Keratinocyte (primary cell): ENCODE measurements at regions not wholly inside any gene's neighbourhood (a gene's known extent, or its start where the extent isn't known, plus 50 kb on each side); places are given as distances from the start of the nearest gene placed in this dataset.

ENCODE experiments used
- CTCF ChIP-seq, 3 experiments: IDR thresholded peaks in 1 of 3; conservative IDR thresholded peaks in 1 of 3; optimal IDR thresholded peaks in 1 of 3; 2 replicates in 2 of 3; 3 replicates in 1 of 3; pipeline versions ENCODE3 to v1.5.1; 2011; ENCODE audit warnings: low read length in 3 of 3, mild to moderate bottlenecking in 3 of 3, moderate library complexity in 2 of 3, control low read depth in 1 of 3, inconsistent platforms in 1 of 3; ENCODE audit not compliant: insufficient read depth in 2 of 3; ENCODE audit errors: extremely low read depth in 1 of 3
- EZH2 ChIP-seq: IDR thresholded peaks from one replicate; pipeline ENCODE4 v1.6.1; 2012; ENCODE audit warnings: inconsistent platforms, mild to moderate bottlenecking, low read length, moderate library complexity

GRCh38 chr9:73962792-73963191 lies 534.3 kb upstream of the RORB start:
- TF ChIP-seq CTCF (optimal IDR thresholded peaks at IDR 0.05 in 1 of 3, IDR thresholded peaks at IDR 0.05 in 1 of 3, conservative IDR thresholded peaks at IDR 0.05 in 1 of 3; ENCODE audit: extremely low read depth in 1 of 3, insufficient read depth in 2 of 3, low read length in 3 of 3), result no peak
- TF ChIP-seq EZH2, result no peak
